22Rv1 (cell line): ENCODE measurements at regions not wholly inside any gene's neighbourhood (a gene's known extent, or its start where the extent isn't known, plus 50 kb on each side); places are given as distances from the start of the nearest gene placed in this dataset.

Experiments
- CTCF ChIP-seq: fragments of 450-650 bp; IDR thresholded peaks from 2 replicates; pipeline ENCODE4 v1.5.1; 2017; ENCODE audit warnings: mild to moderate bottlenecking
- ZFX ChIP-seq: fragments of 450-650 bp; IDR thresholded peaks from 2 replicates; pipeline ENCODE4 v1.6.1; 2017; ENCODE audit warnings: antibody characterized with exemption, borderline replicate concordance

DNA sequence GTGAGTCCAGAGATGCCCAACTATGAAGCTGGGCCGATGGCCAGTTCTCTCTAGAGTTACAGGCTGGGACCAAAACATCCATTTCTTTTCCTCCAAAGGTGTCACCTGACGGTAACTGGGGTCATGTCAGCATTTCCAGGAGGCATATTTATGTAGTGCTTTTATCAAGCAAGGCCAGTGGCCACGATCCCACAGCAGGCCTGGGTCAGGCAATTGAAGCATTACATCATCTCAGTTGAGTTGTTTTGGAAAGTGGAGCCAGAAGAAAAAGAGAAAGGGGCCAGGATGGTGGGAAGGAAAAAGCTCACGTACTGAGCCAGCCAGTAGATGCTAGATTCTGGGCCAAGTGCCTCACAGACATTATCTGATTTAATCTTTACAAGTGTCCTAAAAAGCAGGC lies 73.9 kb upstream of the BRINP1 start:
- TF ChIP-seq CTCF (no peak), ZFX (no peak)
